ENCODE measurements at regions not wholly inside any gene's neighbourhood (a gene's known extent, or its start where the extent isn't known, plus 50 kb on each side); places are given as distances from the start of the nearest gene placed in this dataset.
"Not testable (repeated sequence)": the region's sequence is repeated elsewhere in the genome, so short reads cannot be mapped to it uniquely, and the experiment has no call there.

GRCh38 chr18:28757466-28758008 lies 580.6 kb upstream of the CDH2 start:
- no peak for DNase-seq (ENCODE audit: low spot score)

GRCh38 chr18:28743115-28743514 lies 566.2 kb upstream of the CDH2 start:
- DNase-seq (ENCODE audit: low spot score) = no peak

GRCh38 chr18:28740575-28740974 lies 563.6 kb upstream of the CDH2 start:
- no peak for DNase-seq (ENCODE audit: low spot score)

- DNase-seq (ENCODE audit: low spot score) = no peak
These were observed 560.0 kb upstream of the CDH2 start for GRCh38 chr18:28736951-28737350.

- DNase-seq (ENCODE audit: low spot score) = no peak
These were observed 559.3 kb upstream of the CDH2 start for GRCh38 chr18:28736223-28736622.

DNA sequence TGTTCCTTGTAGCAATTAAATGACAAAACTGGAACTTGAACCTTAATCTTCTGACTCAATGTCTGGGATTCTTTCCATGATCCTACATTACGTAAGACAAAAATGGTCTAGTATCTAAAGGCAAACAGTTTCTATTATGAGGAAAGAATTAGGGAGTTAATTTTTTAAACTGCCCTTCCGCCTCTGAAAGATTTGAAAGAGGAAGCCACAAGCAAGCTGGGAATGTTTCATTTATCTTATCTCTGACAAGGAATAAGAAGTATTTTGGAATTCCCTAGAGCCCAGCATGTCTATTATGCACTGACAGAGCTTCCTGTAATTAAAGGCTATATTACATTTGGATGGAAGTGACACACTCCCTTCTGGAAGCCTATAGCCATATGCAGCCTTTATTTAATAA lies 558.8 kb upstream of the CDH2 start:
- DNase-seq (ENCODE audit: low spot score) = no peak

DNA sequence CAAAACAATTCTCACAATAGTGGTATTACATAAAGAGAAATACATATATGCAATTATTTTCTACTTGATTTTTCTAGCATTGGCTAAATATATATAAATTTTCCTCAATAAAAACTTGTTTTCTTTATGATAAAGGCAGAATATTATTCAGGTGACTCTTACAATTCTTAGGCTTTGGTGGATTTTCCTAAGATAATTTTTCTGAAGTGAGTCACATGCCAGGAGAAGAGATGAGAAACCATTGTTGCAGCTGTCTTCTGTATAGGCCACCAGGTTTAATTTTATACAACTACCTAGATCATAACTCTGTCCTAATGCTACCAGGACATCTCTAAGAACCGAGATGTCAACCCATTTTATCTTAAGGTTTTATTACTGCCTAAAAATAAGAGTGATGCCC lies 552.4 kb upstream of the CDH2 start:
- DNase-seq (ENCODE audit: low spot score) = no peak

DNA sequence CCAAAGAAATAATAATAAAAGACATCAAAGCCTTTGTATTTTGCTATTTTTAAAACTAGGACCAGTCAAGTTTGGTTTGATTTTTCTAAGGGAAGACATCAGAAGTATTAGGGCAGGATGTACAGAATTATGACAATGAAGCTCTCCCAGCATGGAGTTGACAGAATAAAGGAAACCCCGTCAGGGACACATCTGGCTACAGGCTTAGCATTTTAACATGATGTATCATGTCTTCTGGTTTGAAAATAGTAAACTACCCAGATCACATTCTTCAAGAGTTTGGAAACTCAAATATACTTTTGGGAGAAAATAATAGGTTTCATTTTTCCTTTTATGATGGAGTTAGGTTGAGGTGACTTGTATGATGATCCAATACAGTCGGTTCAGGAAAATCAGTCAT lies 552.0 kb upstream of the CDH2 start:
- DNase-seq (ENCODE audit: low spot score) = no peak

DNA sequence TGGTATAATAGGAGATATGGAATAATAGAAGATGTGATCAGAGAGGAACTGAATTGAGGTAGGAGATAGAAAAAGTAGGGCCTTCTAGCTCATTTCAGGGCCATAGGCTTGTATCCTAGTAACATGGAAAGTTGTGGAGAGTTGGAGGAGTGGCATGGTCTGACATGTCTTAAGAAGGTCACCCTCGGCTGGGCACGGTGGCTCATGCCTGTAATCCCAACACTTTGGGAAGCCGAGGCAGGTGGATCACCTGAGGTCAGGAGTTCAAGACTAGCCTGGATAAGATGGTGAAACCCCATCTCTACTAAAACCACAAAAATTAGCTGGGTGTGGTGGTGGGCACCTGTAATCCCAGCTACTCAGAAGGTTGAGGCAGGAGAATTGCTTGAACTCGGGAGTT lies 550.3 kb upstream of the CDH2 start:
- DNase-seq (ENCODE audit: low spot score) = not testable (repeated sequence)

DNA sequence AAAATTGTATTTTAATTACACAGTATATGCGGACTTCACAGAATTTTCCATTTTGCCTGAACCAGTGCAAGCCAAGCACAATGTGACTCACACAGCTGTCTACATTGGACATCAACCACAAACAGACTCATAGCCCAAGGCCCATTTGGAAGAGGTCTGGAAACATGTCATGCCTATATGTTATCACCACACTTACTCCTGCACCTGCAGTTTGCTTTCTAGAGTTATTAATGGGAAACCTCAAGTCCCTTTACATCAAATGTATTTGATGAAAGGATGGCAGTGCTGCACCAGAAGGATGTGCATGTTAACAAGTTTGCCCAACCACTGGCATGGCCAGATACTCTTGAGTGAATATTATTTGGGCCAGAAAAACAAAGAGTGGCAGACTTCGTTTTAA lies 548.9 kb upstream of the CDH2 start:
- DNase-seq (ENCODE audit: low spot score) = no peak

- no peak for DNase-seq (ENCODE audit: low spot score)
These were observed 546.6 kb upstream of the CDH2 start for GRCh38 chr18:28723506-28723905.

DNA sequence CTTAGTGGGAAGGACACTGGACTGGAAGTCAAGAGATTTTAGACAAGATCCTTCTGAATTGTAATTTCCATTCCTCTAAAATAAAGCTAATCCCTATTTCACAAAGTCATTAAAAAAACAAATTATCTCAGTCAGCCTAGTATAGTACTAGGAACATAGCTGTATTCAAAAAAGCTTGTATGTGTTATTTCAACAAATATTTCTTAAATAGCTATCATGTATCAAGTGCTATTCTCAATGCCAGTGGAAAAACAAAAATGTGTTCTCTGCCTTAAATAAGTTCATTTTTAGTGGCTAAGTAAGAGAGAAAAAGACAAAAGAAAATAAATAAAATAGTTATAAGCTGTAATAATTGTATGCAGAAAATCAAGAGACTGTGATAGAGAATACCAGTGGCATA lies 541.8 kb upstream of the CDH2 start:
- DNase-seq (ENCODE audit: low spot score) = no peak

GRCh38 chr18:28716338-28716737 lies 539.4 kb upstream of the CDH2 start:
- no peak for DNase-seq (ENCODE audit: low spot score)

DNA sequence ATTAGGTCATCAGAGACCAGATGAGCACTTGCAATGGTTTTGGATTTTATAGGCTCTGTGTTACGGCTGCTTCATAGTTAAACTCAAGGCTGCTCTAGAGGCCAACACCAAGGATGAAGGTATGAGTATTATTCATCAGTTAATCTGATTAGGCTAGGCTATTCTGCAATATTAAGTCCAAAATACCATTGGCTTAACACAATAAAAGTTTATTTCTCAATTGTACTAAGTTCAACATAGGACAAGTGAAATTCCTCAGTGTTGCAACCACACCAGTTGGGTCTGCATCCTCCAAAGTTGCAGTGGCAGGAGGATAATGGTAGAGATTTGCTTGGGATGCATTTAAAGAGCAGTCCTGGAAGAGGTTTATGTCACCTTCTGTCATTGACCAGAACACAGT lies 538.3 kb upstream of the CDH2 start:
- DNase-seq (ENCODE audit: low spot score) = no peak

GRCh38 chr18:28714498-28714897 lies 537.6 kb upstream of the CDH2 start:
- DNase-seq (ENCODE audit: low spot score) = no peak

DNA sequence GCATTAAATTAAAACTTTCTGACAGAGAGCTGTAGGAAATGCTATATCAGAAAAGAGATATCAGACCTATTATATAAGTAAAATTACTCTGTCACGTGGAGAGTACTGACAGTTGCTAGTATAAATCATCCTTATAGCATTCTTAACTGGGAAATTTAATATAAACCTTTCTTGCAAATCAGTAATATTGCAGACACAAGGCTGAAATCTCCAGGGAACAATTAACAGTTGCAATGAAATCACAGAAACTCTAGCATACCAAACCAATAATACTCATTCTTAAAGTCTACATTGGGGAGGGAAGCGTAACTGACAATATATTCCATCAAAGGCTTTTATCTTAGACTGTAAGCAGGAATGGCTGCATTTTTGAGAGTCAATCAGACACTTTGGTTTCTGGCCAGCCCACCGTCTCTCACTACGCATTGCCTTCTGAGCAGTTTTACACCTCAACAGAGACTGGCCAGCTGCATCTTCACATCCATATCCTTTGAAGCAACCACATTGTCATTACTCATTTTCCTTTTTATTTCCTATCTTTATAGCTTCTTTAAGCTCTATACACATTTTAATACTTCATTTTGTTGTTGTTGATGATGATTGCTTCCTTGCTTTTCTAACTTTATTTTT lies 536.0 kb upstream of the CDH2 start:
- no peak for DNase-seq (ENCODE audit: low spot score)

DNA sequence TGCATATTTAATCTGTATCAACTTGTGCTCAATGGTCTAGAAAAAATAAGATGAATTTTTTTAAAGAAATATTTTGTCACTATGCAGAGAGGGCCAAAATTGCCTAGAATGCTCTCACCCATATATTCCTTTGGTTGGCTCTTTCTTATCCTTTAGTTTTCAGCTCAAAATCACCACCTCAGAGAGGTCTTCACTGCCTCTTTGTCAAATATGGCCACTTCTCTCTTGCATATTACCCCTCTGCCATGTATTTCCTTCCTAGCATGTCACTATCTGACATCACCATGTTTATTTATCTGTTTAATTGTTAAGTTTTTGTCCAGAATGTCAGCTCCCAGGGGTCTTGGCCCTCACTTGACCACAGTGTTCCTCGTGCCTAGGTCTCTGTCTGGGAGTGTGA lies 535.2 kb upstream of the CDH2 start:
- no peak for DNase-seq (ENCODE audit: low spot score)

DNA sequence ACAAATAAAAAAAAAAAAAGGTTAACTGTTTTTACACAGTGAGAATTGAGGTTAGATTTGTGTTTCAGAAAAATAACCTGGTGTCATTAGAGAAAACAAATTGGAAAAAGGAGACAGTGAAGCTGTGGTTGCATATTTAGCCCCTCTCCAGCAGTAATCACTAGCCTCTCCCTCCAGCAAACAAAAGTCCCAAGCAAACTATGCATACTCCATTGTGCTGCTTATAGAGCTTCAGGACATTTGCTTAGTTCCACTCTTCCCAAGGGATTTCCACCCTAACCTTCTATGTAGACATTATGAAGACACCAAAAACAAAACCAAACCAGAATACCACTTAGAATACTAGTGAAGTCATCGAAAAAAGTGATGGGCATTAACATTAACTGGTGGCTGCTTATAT lies 534.2 kb upstream of the CDH2 start:
- no peak for DNase-seq (ENCODE audit: low spot score)

GRCh38 chr18:28707006-28707405 lies 530.1 kb upstream of the CDH2 start:
- DNase-seq (ENCODE audit: low spot score) = no peak

DNA sequence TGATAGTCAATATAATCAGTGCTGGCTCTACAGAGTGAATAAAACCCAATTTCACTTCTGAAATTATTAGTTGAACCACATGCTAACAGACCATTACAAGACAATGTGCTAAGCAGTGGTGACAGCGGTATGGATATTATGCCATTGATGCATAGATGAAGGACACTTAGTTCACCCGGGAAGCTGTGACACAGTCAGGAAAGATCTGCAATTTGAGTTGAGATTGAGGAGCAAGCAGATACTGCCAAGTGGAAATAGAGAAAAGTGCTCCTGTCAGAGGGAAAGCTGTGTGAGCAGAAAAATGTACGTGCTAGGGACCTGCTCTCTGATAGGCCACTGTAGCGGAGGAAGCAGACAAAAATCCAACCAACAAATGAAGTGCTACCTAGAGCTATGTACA lies 529.5 kb upstream of the CDH2 start:
- DNase-seq (ENCODE audit: low spot score) = no peak

GRCh38 chr18:28705482-28705881 lies 528.6 kb upstream of the CDH2 start:
- DNase-seq (ENCODE audit: low spot score) = no peak

DNA sequence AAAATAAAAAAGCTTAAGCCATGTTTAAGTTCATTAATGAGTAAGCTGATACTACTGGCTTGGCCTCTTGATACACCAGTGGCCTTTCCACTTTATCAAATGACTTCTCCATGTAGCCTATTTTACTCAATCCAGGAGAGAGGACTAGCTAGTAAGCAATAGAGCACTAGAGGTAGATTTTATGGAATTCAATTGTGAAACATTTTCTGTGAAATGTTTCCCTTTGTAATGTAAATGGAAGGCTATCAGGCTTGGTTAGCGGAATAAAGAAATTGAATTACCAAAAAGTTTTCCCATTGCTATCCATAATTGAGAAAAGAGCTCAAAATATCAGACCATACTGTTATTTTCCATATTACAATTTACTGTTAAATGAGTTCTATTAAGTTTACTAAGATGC lies 515.4 kb upstream of the CDH2 start:
- no peak for DNase-seq (ENCODE audit: low spot score)

- DNase-seq (ENCODE audit: low spot score) = no peak
These were observed 514.5 kb upstream of the CDH2 start for GRCh38 chr18:28691496-28691840.
